SK-N-SH treated with all-trans-retinoic acid at 6 μM for 48 hours (cell line): ENCODE measurements at regions not wholly inside any gene's neighbourhood (a gene's known extent, or its start where the extent isn't known, plus 50 kb on each side); places are given as distances from the start of the nearest gene placed in this dataset.

Source experiments
- ATAC-seq: fragments of 200-7000 bp; cut with Tn5 transposase; 3 replicates; pipeline ENCODE4 v1.9.1; 2020; ENCODE audit warnings: mild to moderate bottlenecking, moderate library complexity
- BACH2 ChIP-seq: fragments of 250-450 bp; sonication (Bioruptor Pico); IDR thresholded peaks from 2 replicates; pipeline ENCODE4 v1.9.0; 2021; ENCODE audit warnings: mild to moderate bottlenecking, borderline replicate concordance
- CSDC2 ChIP-seq: fragments of 250-450 bp; sonication (Bioruptor Pico); IDR thresholded peaks from 2 replicates; pipeline ENCODE4 v1.5.0; 2020; ENCODE audit warnings: mild to moderate bottlenecking, moderate library complexity
- ESRRG ChIP-seq: fragments of 250-450 bp; sonication (Bioruptor Pico); IDR thresholded peaks from 2 replicates; pipeline ENCODE4 v1.6.1; 2021; ENCODE audit warnings: mild to moderate bottlenecking
- GLIS3 ChIP-seq: fragments of 250-450 bp; sonication (Bioruptor Pico); IDR thresholded peaks from 2 replicates; pipeline ENCODE4 v1.5.0; 2020; ENCODE audit warnings: mild to moderate bottlenecking, moderate library complexity
- ISL1 ChIP-seq: fragments of 250-450 bp; sonication (Bioruptor Pico); IDR thresholded peaks from 2 replicates; pipeline ENCODE4 v2.1.2; 2022; ENCODE audit warnings: mild to moderate bottlenecking, moderate library complexity
- OSR1 ChIP-seq: fragments of 250-450 bp; sonication (Bioruptor Pico); IDR thresholded peaks from 2 replicates; pipeline ENCODE4 v1.8.0; 2022; ENCODE audit warnings: moderate library complexity, mild to moderate bottlenecking, inconsistent platforms
- RARB ChIP-seq: fragments of 250-450 bp; sonication (Bioruptor Pico); IDR thresholded peaks from 2 replicates; pipeline ENCODE4 v1.8.0; 2021; ENCODE audit warnings: mild to moderate bottlenecking, moderate library complexity
- SNAI2 ChIP-seq: fragments of 250-450 bp; sonication (Bioruptor Pico); IDR thresholded peaks from 2 replicates; pipeline ENCODE4 v1.5.0; 2020; ENCODE audit warnings: mild to moderate bottlenecking, moderate library complexity
- TCF4 ChIP-seq: fragments of 250-450 bp; sonication (Bioruptor Pico); IDR thresholded peaks from 2 replicates; pipeline ENCODE4 v1.8.0; 2021; ENCODE audit warnings: mild to moderate bottlenecking, moderate library complexity, borderline replicate concordance
- TOX ChIP-seq: fragments of 250-450 bp; sonication (Bioruptor Pico); IDR thresholded peaks from 2 replicates; pipeline ENCODE4 v1.8.0; 2021; ENCODE audit warnings: mild to moderate bottlenecking, moderate library complexity, borderline replicate concordance
- ZC3H10 ChIP-seq: fragments of 250-450 bp; sonication (Bioruptor Pico); IDR thresholded peaks from 2 replicates; pipeline ENCODE4 v1.5.1; 2021; ENCODE audit warnings: mild to moderate bottlenecking, moderate library complexity
- ZFP3 ChIP-seq: fragments of 250-450 bp; sonication (Bioruptor Pico); IDR thresholded peaks from 2 replicates; pipeline ENCODE4 v1.5.0; 2020; ENCODE audit warnings: mild to moderate bottlenecking, moderate library complexity
- ZFP30 ChIP-seq: fragments of 450-650 bp; formaldehyde crosslinking; IDR thresholded peaks from 2 replicates; pipeline ENCODE4 v1.5.0; 2022; ENCODE audit warnings: mild to moderate bottlenecking, moderate library complexity
- ZNF565 ChIP-seq: fragments of 450-650 bp; formaldehyde crosslinking; conservative IDR thresholded peaks from 2 replicates; pipeline ENCODE4 v1.5.0; 2020; ENCODE audit warnings: low read depth, mild to moderate bottlenecking, moderate library complexity
- ZNF8 ChIP-seq: fragments of 450-650 bp; formaldehyde crosslinking; IDR thresholded peaks from 2 replicates; pipeline ENCODE4 v1.5.0; 2020; ENCODE audit warnings: mild to moderate bottlenecking, moderate library complexity
- TF ChIP-seq, protein P1 (sequence below): fragments of 250-450 bp; sonication (Bioruptor Pico); IDR thresholded peaks from 2 replicates; pipeline ENCODE4 v1.8.0; 2020; ENCODE audit warnings: mild to moderate bottlenecking, moderate library complexity, borderline replicate concordance
- TF ChIP-seq, protein P2 (sequence below): fragments of 250-450 bp; sonication (Bioruptor Pico); IDR thresholded peaks from 2 replicates; pipeline ENCODE4 v1.5.0; 2020; ENCODE audit warnings: mild to moderate bottlenecking, moderate library complexity
- TF ChIP-seq, protein P3 (sequence below): fragments of 250-450 bp; sonication (Bioruptor Pico); IDR thresholded peaks from 2 replicates; pipeline ENCODE4 v1.5.1; 2021; ENCODE audit warnings: mild to moderate bottlenecking, moderate library complexity
- TF ChIP-seq, protein P4 (sequence below): fragments of 250-450 bp; sonication (Bioruptor Pico); IDR thresholded peaks from 2 replicates; pipeline ENCODE4 v1.5.1; 2020; ENCODE audit warnings: low read depth, mild to moderate bottlenecking, moderate library complexity
- TF ChIP-seq, protein P5 (sequence below): fragments of 250-450 bp; sonication (Bioruptor Pico); IDR thresholded peaks from 2 replicates; pipeline ENCODE4 v1.8.0; 2021; ENCODE audit warnings: low read depth, mild to moderate bottlenecking, moderate library complexity, borderline replicate concordance

DNA sequence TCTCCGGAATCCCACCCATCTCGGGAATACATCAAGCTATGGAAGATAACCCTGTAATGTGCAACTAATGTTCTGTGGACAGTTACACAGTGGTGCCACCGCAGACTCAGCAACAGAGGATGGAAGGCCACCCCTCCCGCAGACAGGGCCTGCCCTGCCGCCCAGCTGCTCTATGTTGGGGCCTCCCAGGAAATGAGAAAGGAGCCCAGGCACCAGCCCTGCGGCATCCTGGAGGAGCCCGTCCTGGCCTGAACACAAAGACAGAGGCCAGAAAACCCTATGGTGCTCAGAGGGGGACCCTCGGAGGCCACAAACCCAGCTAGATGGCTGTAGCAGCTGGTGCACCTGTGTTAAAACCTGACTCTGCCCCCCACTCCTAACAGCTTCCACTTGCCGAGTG is 216.1 kb upstream of the RPL38 start:
- TF ChIP-seq, protein P1, sequence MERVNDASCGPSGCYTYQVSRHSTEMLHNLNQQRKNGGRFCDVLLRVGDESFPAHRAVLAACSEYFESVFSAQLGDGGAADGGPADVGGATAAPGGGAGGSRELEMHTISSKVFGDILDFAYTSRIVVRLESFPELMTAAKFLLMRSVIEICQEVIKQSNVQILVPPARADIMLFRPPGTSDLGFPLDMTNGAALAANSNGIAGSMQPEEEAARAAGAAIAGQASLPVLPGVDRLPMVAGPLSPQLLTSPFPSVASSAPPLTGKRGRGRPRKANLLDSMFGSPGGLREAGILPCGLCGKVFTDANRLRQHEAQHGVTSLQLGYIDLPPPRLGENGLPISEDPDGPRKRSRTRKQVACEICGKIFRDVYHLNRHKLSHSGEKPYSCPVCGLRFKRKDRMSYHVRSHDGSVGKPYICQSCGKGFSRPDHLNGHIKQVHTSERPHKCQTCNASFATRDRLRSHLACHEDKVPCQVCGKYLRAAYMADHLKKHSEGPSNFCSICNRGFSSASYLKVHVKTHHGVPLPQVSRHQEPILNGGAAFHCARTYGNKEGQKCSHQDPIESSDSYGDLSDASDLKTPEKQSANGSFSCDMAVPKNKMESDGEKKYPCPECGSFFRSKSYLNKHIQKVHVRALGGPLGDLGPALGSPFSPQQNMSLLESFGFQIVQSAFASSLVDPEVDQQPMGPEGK: no peak
- TF ChIP-seq ZFP30: no peak
- TF ChIP-seq TCF4 (CRISPR knock-in tag): no peak
- TF ChIP-seq OSR1 (CRISPR knock-in tag): no peak
- no peak for TF ChIP-seq CSDC2 (CRISPR knock-in tag)
- no peak for TF ChIP-seq ZC3H10 (CRISPR knock-in tag)
- no peak for TF ChIP-seq ESRRG
- TF ChIP-seq TOX (CRISPR knock-in tag): no peak
- ATAC-seq: no peak

DNA sequence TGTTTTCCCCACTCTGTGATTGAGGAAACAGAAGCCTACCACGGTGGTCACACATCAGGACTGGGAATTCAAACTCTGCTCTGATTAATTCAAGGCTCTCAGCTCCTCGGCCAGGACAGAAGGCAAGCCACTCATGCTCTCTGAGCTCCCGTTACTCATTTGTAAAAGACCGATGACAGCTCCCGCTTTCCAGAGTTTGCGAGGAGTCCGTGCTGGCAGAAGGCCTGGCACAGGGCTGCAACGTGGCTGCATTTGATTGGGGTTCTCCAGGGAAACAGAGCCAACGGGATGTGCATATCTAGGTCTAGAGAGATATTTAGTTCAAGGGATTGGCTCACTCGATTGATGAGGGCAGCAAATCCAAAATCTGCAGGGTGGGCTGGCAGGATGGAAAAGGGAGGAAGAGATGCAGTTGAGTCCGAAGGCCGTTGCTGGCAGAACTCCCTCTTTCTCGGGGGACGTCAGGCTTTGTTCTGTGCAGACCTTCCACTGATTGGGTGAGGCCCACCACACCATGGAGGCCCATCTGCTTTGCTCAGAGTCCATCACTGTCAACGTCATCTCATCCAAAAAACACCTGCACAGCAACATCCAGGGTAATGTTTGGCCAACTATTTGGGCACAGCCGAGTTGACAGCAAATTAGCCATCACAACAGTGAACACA is 215.5 kb upstream of the RPL38 start:
- TF ChIP-seq, protein P2, sequence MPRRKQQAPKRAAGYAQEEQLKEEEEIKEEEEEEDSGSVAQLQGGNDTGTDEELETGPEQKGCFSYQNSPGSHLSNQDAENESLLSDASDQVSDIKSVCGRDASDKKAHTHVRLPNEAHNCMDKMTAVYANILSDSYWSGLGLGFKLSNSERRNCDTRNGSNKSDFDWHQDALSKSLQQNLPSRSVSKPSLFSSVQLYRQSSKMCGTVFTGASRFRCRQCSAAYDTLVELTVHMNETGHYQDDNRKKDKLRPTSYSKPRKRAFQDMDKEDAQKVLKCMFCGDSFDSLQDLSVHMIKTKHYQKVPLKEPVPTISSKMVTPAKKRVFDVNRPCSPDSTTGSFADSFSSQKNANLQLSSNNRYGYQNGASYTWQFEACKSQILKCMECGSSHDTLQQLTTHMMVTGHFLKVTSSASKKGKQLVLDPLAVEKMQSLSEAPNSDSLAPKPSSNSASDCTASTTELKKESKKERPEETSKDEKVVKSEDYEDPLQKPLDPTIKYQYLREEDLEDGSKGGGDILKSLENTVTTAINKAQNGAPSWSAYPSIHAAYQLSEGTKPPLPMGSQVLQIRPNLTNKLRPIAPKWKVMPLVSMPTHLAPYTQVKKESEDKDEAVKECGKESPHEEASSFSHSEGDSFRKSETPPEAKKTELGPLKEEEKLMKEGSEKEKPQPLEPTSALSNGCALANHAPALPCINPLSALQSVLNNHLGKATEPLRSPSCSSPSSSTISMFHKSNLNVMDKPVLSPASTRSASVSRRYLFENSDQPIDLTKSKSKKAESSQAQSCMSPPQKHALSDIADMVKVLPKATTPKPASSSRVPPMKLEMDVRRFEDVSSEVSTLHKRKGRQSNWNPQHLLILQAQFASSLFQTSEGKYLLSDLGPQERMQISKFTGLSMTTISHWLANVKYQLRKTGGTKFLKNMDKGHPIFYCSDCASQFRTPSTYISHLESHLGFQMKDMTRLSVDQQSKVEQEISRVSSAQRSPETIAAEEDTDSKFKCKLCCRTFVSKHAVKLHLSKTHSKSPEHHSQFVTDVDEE: no peak
- TF ChIP-seq, protein P3, sequence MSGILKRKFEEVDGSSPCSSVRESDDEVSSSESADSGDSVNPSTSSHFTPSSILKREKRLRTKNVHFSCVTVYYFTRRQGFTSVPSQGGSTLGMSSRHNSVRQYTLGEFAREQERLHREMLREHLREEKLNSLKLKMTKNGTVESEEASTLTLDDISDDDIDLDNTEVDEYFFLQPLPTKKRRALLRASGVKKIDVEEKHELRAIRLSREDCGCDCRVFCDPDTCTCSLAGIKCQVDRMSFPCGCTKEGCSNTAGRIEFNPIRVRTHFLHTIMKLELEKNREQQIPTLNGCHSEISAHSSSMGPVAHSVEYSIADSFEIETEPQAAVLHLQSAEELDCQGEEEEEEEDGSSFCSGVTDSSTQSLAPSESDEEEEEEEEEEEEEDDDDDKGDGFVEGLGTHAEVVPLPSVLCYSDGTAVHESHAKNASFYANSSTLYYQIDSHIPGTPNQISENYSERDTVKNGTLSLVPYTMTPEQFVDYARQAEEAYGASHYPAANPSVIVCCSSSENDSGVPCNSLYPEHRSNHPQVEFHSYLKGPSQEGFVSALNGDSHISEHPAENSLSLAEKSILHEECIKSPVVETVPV (CRISPR knock-in tag): no peak
- no peak for TF ChIP-seq ISL1 (CRISPR knock-in tag)
- no peak for TF ChIP-seq ZFP3
- TF ChIP-seq, protein P4, sequence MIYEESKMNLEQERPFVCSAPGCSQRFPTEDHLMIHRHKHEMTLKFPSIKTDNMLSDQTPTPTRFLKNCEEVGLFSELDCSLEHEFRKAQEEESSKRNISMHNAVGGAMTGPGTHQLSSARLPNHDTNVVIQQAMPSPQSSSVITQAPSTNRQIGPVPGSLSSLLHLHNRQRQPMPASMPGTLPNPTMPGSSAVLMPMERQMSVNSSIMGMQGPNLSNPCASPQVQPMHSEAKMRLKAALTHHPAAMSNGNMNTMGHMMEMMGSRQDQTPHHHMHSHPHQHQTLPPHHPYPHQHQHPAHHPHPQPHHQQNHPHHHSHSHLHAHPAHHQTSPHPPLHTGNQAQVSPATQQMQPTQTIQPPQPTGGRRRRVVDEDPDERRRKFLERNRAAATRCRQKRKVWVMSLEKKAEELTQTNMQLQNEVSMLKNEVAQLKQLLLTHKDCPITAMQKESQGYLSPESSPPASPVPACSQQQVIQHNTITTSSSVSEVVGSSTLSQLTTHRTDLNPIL (CRISPR knock-in tag): no peak
- no peak for TF ChIP-seq CSDC2 (CRISPR knock-in tag)
- no peak for TF ChIP-seq TCF4 (CRISPR knock-in tag)
- TF ChIP-seq ZNF8 (CRISPR knock-in tag): no peak

DNA sequence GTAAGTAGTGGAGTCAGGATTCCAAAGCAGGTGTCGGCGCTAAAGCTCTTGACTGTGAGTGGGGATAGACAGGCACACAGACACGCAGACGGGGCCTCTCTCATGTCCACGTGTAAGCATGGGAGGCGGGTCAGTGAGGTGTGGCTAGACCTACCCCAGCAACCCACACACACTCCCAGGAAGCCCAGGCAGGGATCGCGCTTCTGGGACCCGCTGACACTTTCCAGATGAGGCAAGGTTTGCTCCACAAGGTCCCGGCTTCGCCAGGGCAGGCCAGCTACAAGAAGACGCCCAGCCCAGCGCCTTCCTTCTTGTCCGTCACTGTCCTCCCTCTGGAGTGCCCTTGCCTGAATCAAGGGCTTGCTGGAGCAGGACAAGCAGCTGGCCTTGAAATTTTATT is 213.8 kb upstream of the RPL38 start:
- TF ChIP-seq ZNF565 (no peak), GLIS3 (CRISPR knock-in tag) (no peak), ZFP3 (no peak), RARB (CRISPR knock-in tag) (no peak), TCF4 (CRISPR knock-in tag) (no peak), BACH2 (CRISPR knock-in tag) (no peak), CSDC2 (CRISPR knock-in tag) (no peak), ISL1 (CRISPR knock-in tag) (no peak), SNAI2 (no peak)
- TF ChIP-seq, protein P5, sequence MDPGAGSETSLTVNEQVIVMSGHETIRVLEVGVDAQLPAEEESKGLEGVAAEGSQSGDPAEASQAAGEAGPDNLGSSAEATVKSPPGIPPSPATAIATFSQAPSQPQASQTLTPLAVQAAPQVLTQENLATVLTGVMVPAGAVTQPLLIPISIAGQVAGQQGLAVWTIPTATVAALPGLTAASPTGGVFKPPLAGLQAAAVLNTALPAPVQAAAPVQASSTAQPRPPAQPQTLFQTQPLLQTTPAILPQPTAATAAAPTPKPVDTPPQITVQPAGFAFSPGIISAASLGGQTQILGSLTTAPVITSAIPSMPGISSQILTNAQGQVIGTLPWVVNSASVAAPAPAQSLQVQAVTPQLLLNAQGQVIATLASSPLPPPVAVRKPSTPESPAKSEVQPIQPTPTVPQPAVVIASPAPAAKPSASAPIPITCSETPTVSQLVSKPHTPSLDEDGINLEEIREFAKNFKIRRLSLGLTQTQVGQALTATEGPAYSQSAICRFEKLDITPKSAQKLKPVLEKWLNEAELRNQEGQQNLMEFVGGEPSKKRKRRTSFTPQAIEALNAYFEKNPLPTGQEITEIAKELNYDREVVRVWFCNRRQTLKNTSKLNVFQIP (CRISPR knock-in tag): no peak
- TF ChIP-seq, protein P2: no peak
- ATAC-seq: no peak

More for the DNA sequence above, 215.5 kb upstream of the RPL38 start:
- no peak for ATAC-seq
